Loucy (cell line): ENCODE measurements at regions not wholly inside any gene's neighbourhood (a gene's known extent, or its start where the extent isn't known, plus 50 kb on each side); places are given as distances from the start of the nearest gene placed in this dataset.

Experiments
- H2AFZ ChIP-seq: fragments of 200-600 bp; sonication (generic); 2 replicates; pipeline ENCODE4 v1.6.0; 2016; ENCODE audit warnings: antibody characterized with exemption, mild to moderate bottlenecking, low read length, moderate library complexity
- H3F3A ChIP-seq: fragments of 200-600 bp; 2 replicates; pipeline ENCODE4 v1.6.0; 2016; ENCODE audit warnings: antibody characterized with exemption, low read depth, mild to moderate bottlenecking
- H3K27me3 ChIP-seq: fragments of 200-600 bp; sonication (generic); 2 replicates; pipeline ENCODE4 v1.6.1; 2014; ENCODE audit warnings: low read length, mild to moderate bottlenecking; ENCODE audit not compliant: insufficient read depth, poor library complexity, severe bottlenecking
- H3K36me3 ChIP-seq: fragments of 200-600 bp; sonication (generic); 2 replicates; pipeline ENCODE4 v1.6.1; 2016; ENCODE audit warnings: low read length; ENCODE audit not compliant: insufficient read depth
- H3K4me1 ChIP-seq: fragments of 200-600 bp; sonication (generic); 2 replicates; pipeline ENCODE4 v1.5.1; 2014; ENCODE audit warnings: low read length, mild to moderate bottlenecking; ENCODE audit not compliant: insufficient read depth, poor library complexity, severe bottlenecking
- H3K4me2 ChIP-seq: fragments of 200-600 bp; sonication (generic); 2 replicates; pipeline ENCODE4 v1.6.0; 2014; ENCODE audit warnings: antibody characterized with exemption, low read length, low read depth, mild to moderate bottlenecking; ENCODE audit not compliant: poor library complexity, severe bottlenecking
- H3K4me3 ChIP-seq: fragments of 200-600 bp; sonication (generic); 2 replicates; pipeline ENCODE4 v1.5.1; 2014; ENCODE audit warnings: low read length, mild to moderate bottlenecking, mixed read lengths; ENCODE audit not compliant: poor library complexity, severe bottlenecking
- H3K79me2 ChIP-seq: fragments of 200-600 bp; sonication (generic); 2 replicates; pipeline ENCODE4 v1.6.1; 2014; ENCODE audit warnings: low read length; ENCODE audit not compliant: insufficient read depth
- H3K9ac ChIP-seq: fragments of 200-600 bp; sonication (generic); 2 replicates; pipeline ENCODE4 v1.6.0; 2014; ENCODE audit warnings: mild to moderate bottlenecking, low read depth, low read length, moderate library complexity; ENCODE audit not compliant: poor library complexity, severe bottlenecking
- H3K9me2 ChIP-seq: fragments of 200-600 bp; sonication (generic); replicated peaks from 2 replicates; pipeline ENCODE4 v1.6.1; 2016; ENCODE audit warnings: low read depth, low read length, mixed read lengths
- H3K9me3 ChIP-seq: fragments of 200-600 bp; sonication (generic); 2 replicates; pipeline ENCODE4 v1.6.1; 2014; ENCODE audit warnings: mild to moderate bottlenecking, antibody characterized with exemption, low read length, low read depth; ENCODE audit not compliant: insufficient read depth
- H4K20me1 ChIP-seq: fragments of 200-600 bp; sonication (generic); 2 replicates; pipeline ENCODE4 v1.6.0; 2014; ENCODE audit warnings: antibody characterized with exemption, low read length, mild to moderate bottlenecking; ENCODE audit not compliant: insufficient read depth, poor library complexity, severe bottlenecking
- CTCF ChIP-seq: fragments of 200-600 bp; sonication (generic); conservative IDR thresholded peaks from 2 replicates; pipeline ENCODE4 v1.5.1; 2014; ENCODE audit warnings: mild to moderate bottlenecking, antibody characterized with exemption, low read length
- EZH2phosphoT487 ChIP-seq: fragments of 200-600 bp; IDR thresholded peaks from 2 replicates; pipeline ENCODE4 v1.6.1; 2018; ENCODE audit warnings: antibody characterized with exemption, mild to moderate bottlenecking, moderate library complexity, borderline replicate concordance

- no peak overlapping the region for H3K9ac ChIP-seq
- H3F3A ChIP-seq = no peaks in the 10 kb centered on the region
- H3K9me2 ChIP-seq = no peaks in the 10 kb centered on the region
- H3K9me3 ChIP-seq = no peaks in the 10 kb centered on the region
- H3K36me3 ChIP-seq = no peaks in the 10 kb centered on the region
- no peak overlapping the region for H3K4me3 ChIP-seq
- H3K4me2 ChIP-seq = no peak overlapping the region
- no peaks in the 10 kb centered on the region for H4K20me1 ChIP-seq
- H3K27me3 ChIP-seq = no peaks in the 10 kb centered on the region
- H2AFZ ChIP-seq = no peak overlapping the region
- H3K79me2 ChIP-seq = no peaks in the 10 kb centered on the region
- no peak for TF ChIP-seq CTCF
- no peak for TF ChIP-seq EZH2phosphoT487
- H3K4me1 ChIP-seq = no peaks in the 10 kb centered on the region
Observed at GRCh38 chr15:61474796-61475195, 245.7 kb upstream of the RORA start.

DNA sequence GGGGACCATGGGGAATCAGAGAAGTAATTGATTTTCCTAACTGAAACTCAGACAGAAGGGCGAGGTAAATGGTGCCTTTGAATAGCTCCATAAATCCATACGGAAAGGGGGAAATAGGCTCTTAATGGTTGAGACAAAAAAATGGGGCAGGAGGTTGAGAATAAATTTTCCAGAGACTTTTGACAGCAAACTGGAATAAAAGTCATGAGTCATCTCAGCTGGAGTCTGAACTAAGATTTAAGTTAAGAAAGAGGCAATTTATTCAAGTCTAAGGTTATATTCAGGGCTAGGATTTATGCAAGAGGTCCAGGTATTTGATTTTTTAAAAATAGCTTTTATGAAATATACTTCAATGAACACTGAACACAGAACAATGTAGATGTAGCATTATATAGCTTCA is 238.7 kb upstream of the RORA start:
- H3K9me3 ChIP-seq = no peaks in the 10 kb centered on the region
- no peak overlapping the region for H2AFZ ChIP-seq
- no peaks in the 10 kb centered on the region for H3K9me2 ChIP-seq
- no peak overlapping the region for H3K4me3 ChIP-seq
- no peaks in the 10 kb centered on the region for H3K79me2 ChIP-seq
- no peaks in the 10 kb centered on the region for H3K27me3 ChIP-seq
- H3K4me1 ChIP-seq = no peaks in the 10 kb centered on the region
- no peaks in the 10 kb centered on the region for H3K36me3 ChIP-seq
- H3K4me2 ChIP-seq = no peak overlapping the region
- no peak overlapping the region for H3K9ac ChIP-seq
- no peaks in the 10 kb centered on the region for H3F3A ChIP-seq
- no peaks in the 10 kb centered on the region for H4K20me1 ChIP-seq
- TF ChIP-seq CTCF = no peak
- TF ChIP-seq EZH2phosphoT487 = no peak

- no peaks in the 10 kb centered on the region for H3K27me3 ChIP-seq
- no peak overlapping the region for H2AFZ ChIP-seq
- H3K9ac ChIP-seq = no peak overlapping the region
- H3K9me2 ChIP-seq = no peaks in the 10 kb centered on the region
- H3K9me3 ChIP-seq = no peaks in the 10 kb centered on the region
- no peaks in the 10 kb centered on the region for H3K79me2 ChIP-seq
- H4K20me1 ChIP-seq = no peaks in the 10 kb centered on the region
- no peak for TF ChIP-seq CTCF
- no peak for TF ChIP-seq EZH2phosphoT487
- H3K4me2 ChIP-seq = no peak overlapping the region
- H3K36me3 ChIP-seq = no peaks in the 10 kb centered on the region
- no peaks in the 10 kb centered on the region for H3F3A ChIP-seq
- no peaks in the 10 kb centered on the region for H3K4me1 ChIP-seq
- no peak overlapping the region for H3K4me3 ChIP-seq
Observed at GRCh38 chr15:61459785-61460707, 230.9 kb upstream of the RORA start.
